DMS79 (cell line): ENCODE measurements at regions not wholly inside any gene's neighbourhood (a gene's known extent, or its start where the extent isn't known, plus 50 kb on each side); places are given as distances from the start of the nearest gene placed in this dataset.

Experiments
- DNase-seq: peaks from one replicate; lab custom pipeline; 2025; lab: John Stamatoyannopoulos, UW

GRCh38 chr2:120567128-120567527 lies 168.5 kb upstream of the GLI2 start:
- DNase-seq, result no peak

GRCh38 chr2:120568089-120568974 lies 167.3 kb upstream of the GLI2 start:
- no peak for DNase-seq

- DNase-seq, result no peak
These were observed 166.7 kb upstream of the GLI2 start for GRCh38 chr2:120568975-120569268.

- DNase-seq, result no peak
These were observed 165.7 kb upstream of the GLI2 start for GRCh38 chr2:120570001-120570400.

GRCh38 chr2:120570546-120570945 lies 165.1 kb upstream of the GLI2 start:
- DNase-seq, result no peak

GRCh38 chr2:120571015-120571728 lies 164.5 kb upstream of the GLI2 start:
- no peak for DNase-seq

- DNase-seq, result no peak
These were observed 163.4 kb upstream of the GLI2 start for GRCh38 chr2:120572226-120572625.

- DNase-seq, result no peak
These were observed 161.0 kb upstream of the GLI2 start for GRCh38 chr2:120574620-120575019.

GRCh38 chr2:120575966-120576365 lies 159.7 kb upstream of the GLI2 start:
- DNase-seq, result no peak

GRCh38 chr2:120576509-120577474 lies 158.9 kb upstream of the GLI2 start:
- DNase-seq, result no peak

- no peak for DNase-seq
These were observed 157.9 kb upstream of the GLI2 start for GRCh38 chr2:120577721-120578295.

GRCh38 chr2:120578576-120579352 lies 156.9 kb upstream of the GLI2 start:
- no peak for DNase-seq

GRCh38 chr2:120579916-120580685 lies 155.6 kb upstream of the GLI2 start:
- peak; percentile 92 for DNase-seq

GRCh38 chr2:120580709-120581108 lies 155.0 kb upstream of the GLI2 start:
- no peak for DNase-seq

- no peak for DNase-seq
These were observed 152.5 kb upstream of the GLI2 start for GRCh38 chr2:120583121-120583520.

- DNase-seq, result no peak
These were observed 151.7 kb upstream of the GLI2 start for GRCh38 chr2:120583851-120584570.

GRCh38 chr2:120586507-120587278 lies 149.0 kb upstream of the GLI2 start:
- DNase-seq, result no peak

GRCh38 chr2:120587279-120587996 lies 148.2 kb upstream of the GLI2 start:
- no peak for DNase-seq
